ENCODE measurements at regions not wholly inside any gene's neighbourhood (a gene's known extent, or its start where the extent isn't known, plus 50 kb on each side); places are given as distances from the start of the nearest gene placed in this dataset.

GRCh38 chr3:187971629-187972028, 182.3 kb upstream of the LPP start:
- Histone ChIP-seq H3K9ac (ENCODE audit: low read length) (no peak overlapping the region), H3K79me2 (ENCODE audit: control insufficient read depth, insufficient read depth, low read length) (no peaks in the 10 kb centered on the region), H3K9me3 (ENCODE audit: control extremely low read depth in 1 of 3, control insufficient read depth in 2 of 3, insufficient read depth in 1 of 3, low read length in 2 of 3) (no peaks in the 10 kb centered on the region), H3K27me3 (replicated peaks in 1 of 4; ENCODE audit: control extremely low read depth in 1 of 4, control insufficient read depth in 3 of 4, insufficient read depth in 4 of 4, low read length in 3 of 4) (peaks cover 0 to 23% (median 10%) of the 10 kb centered on the region in 4 experiments), H3K4me1 (ENCODE audit: control insufficient read depth in 2 of 2, insufficient read depth in 2 of 2, low read length in 2 of 2) (peaks cover 45 to 54% of the 10 kb centered on the region in 2 donors), H3K27ac (ENCODE audit: low read length in 2 of 2) (no peak overlapping the region), H3K4me3 (ENCODE audit: control extremely low read depth in 1 of 5, extremely low read depth in 1 of 5, insufficient read depth in 1 of 5, low read depth in 2 of 5, low read length in 4 of 5) (no peak overlapping the region), H2AFZ (ENCODE audit: insufficient read depth, low read depth, low read length, poor library complexity, severe bottlenecking) (no peak overlapping the region), H3K4me2 (replicated peaks; ENCODE audit: low read depth, low read length, poor library complexity, severe bottlenecking) (no peak overlapping the region), H3K36me3 (replicated peaks in 1 of 2; ENCODE audit: control extremely low read depth in 1 of 2, control insufficient read depth in 1 of 2, extremely low read depth in 1 of 2, insufficient read depth in 2 of 2, low read length in 1 of 2) (no peaks in the 10 kb centered on the region), H4K20me1 (ENCODE audit: control insufficient read depth, insufficient read depth, low read length, poor library complexity, severe bottlenecking) (no peaks in the 10 kb centered on the region)
- peaks cover 35% of the 10 kb centered on the region for H3K27me3 Mint-ChIP-seq
- no peak for TF ChIP-seq EZH2 (IDR thresholded peaks at IDR 0.05; ENCODE audit: borderline replicate concordance, insufficient read depth, low read depth, low read length, poor library complexity, severe bottlenecking)
- TF ChIP-seq CTCF (IDR thresholded peaks at IDR 0.05) = no peak
- ChIA-PET CTCF (interaction anchor here (0.9 to 5.6 kb wide), 3 partner anchors 10 to 224 kb away, joined by 3 to 61 read pairs (median 3); partner anchors contain the start of gene BCL6), POLR2A (no interaction called here)
- H3K9me3 Mint-ChIP-seq (ENCODE audit: insufficient read depth) = no peaks in the 10 kb centered on the region
- H3K4me1 Mint-ChIP-seq = peaks cover 56% of the 10 kb centered on the region
- intact Hi-C loops (cut with micrococcal nuclease) = loop anchor here (10.0 kb wide), 3 partner anchors 613 to 983 kb away; no protein-coding TSS in a partner anchor
- no peak overlapping the region for H3K4me3 Mint-ChIP-seq
- H3K27ac Mint-ChIP-seq = no peak overlapping the region
- 75% methylated on average over 4 of the region's 4 CpGs for WGBS (ENCODE audit: insufficient coverage)
- DNase-seq = no peak
- ATAC-seq (ENCODE audit: low read depth) = no peak

- Histone ChIP-seq H3K4me1 (ENCODE audit: control insufficient read depth in 2 of 2, insufficient read depth in 2 of 2, low read length in 2 of 2) (peaks cover 37 to 46% of the 10 kb centered on the region in 2 donors), H2AFZ (ENCODE audit: insufficient read depth, low read depth, low read length, poor library complexity, severe bottlenecking) (no peak overlapping the region), H4K20me1 (ENCODE audit: control insufficient read depth, insufficient read depth, low read length, poor library complexity, severe bottlenecking) (no peaks in the 10 kb centered on the region), H3K27ac (ENCODE audit: low read length in 2 of 2) (no peak overlapping the region), H3K4me2 (replicated peaks; ENCODE audit: low read depth, low read length, poor library complexity, severe bottlenecking) (no peak overlapping the region), H3K4me3 (ENCODE audit: control extremely low read depth in 1 of 5, extremely low read depth in 1 of 5, insufficient read depth in 1 of 5, low read depth in 2 of 5, low read length in 4 of 5) (no peak overlapping the region), H3K79me2 (ENCODE audit: control insufficient read depth, insufficient read depth, low read length) (no peaks in the 10 kb centered on the region), H3K36me3 (replicated peaks in 1 of 2; ENCODE audit: control extremely low read depth in 1 of 2, control insufficient read depth in 1 of 2, extremely low read depth in 1 of 2, insufficient read depth in 2 of 2, low read length in 1 of 2) (no peaks in the 10 kb centered on the region), H3K9ac (ENCODE audit: low read length) (no peak overlapping the region), H3K27me3 (replicated peaks in 1 of 4; ENCODE audit: control extremely low read depth in 1 of 4, control insufficient read depth in 3 of 4, insufficient read depth in 4 of 4, low read length in 3 of 4) (peaks cover 0 to 21% (median 9%) of the 10 kb centered on the region in 4 experiments), H3K9me3 (ENCODE audit: control extremely low read depth in 1 of 3, control insufficient read depth in 2 of 3, insufficient read depth in 1 of 3, low read length in 2 of 3) (peaks cover 0 to under 1% (median under 1%) of the 10 kb centered on the region in 3 donors)
- TF ChIP-seq CTCF (IDR thresholded peaks at IDR 0.05) = no peak
- no peak for TF ChIP-seq EZH2 (IDR thresholded peaks at IDR 0.05; ENCODE audit: borderline replicate concordance, insufficient read depth, low read depth, low read length, poor library complexity, severe bottlenecking)
- intact Hi-C loops (cut with micrococcal nuclease) = loop anchor here (10.0 kb wide), 3 partner anchors 612 to 982 kb away; no protein-coding TSS in a partner anchor
- ChIA-PET POLR2A (interaction anchor here (0.6 kb wide), 1 partner anchor 613 kb away, joined by 7 read pairs; no protein-coding TSS in a partner anchor), CTCF (interaction anchor here (0.6 to 5.6 kb wide), 4 partner anchors 10 to 231 kb away, joined by 3 to 61 read pairs (median 4); partner anchors contain the start of gene BCL6)
- Mint-ChIP-seq H3K4me1 (peaks cover 51% of the 10 kb centered on the region), H3K9me3 (ENCODE audit: insufficient read depth) (no peaks in the 10 kb centered on the region), H3K27ac (no peak overlapping the region), H3K27me3 (peaks cover 26% of the 10 kb centered on the region), H3K4me3 (no peak overlapping the region)
- DNase-seq (no peak), ATAC-seq (ENCODE audit: low read depth) (no peak)
- WGBS (ENCODE audit: insufficient coverage) = no CpG with 5 or more reads among the region's 3 CpGs
Observed at GRCh38 chr3:187972454-187972853, 181.5 kb upstream of the LPP start.

Data from B cell (primary cell).